ENCODE measurements at regions not wholly inside any gene's neighbourhood (a gene's known extent, or its start where the extent isn't known, plus 50 kb on each side); places are given as distances from the start of the nearest gene placed in this dataset.

GRCh38 chr5:155434681-155435080 lies 421.1 kb downstream of the KIF4B start:
- no peak for DNase-seq
- Histone ChIP-seq H3K9me3 (peaks cover 0 to 5% (median 0%) of the 10 kb centered on the region in 12 donors), H3K36me3 (no peaks in the 10 kb centered on the region), H3K27me3 (no peaks in the 10 kb centered on the region), H3K27ac (peak overlapping the region in 1 of 12 donors; percentile 50), H3K4me3 (no peak overlapping the region), H3K4me1 (no peaks in the 10 kb centered on the region)
- 59 to 70% (median 65%) methylated on average over 2 of the region's 2 CpGs for WGBS, 4 donors
- TF ChIP-seq CTCF (IDR thresholded peaks at IDR 0.05) (no peak), POLR2A (IDR thresholded peaks at IDR 0.05) (no peak)
- no peak for ATAC-seq
- intact Hi-C loops (cut with DNase I) = no loop called here

- Histone ChIP-seq H3K27ac (no peak overlapping the region), H3K36me3 (no peaks in the 10 kb centered on the region), H3K4me3 (no peak overlapping the region), H3K27me3 (no peaks in the 10 kb centered on the region), H3K4me1 (no peaks in the 10 kb centered on the region), H3K9me3 (no peaks in the 10 kb centered on the region)
- DNase-seq (no peak), ATAC-seq (no peak)
- TF ChIP-seq POLR2A (IDR thresholded peaks at IDR 0.05) = no peak
- intact Hi-C loops (cut with DNase I) = no loop called here
These were observed 428.3 kb downstream of the KIF4B start for GRCh38 chr5:155441849-155442248.

- Histone ChIP-seq H3K4me3 (no peak overlapping the region), H3K27ac (no peak overlapping the region), H3K36me3 (no peaks in the 10 kb centered on the region), H3K9me3 (no peaks in the 10 kb centered on the region), H3K27me3 (no peaks in the 10 kb centered on the region), H3K4me1 (no peaks in the 10 kb centered on the region)
- DNase-seq (no peak), ATAC-seq (no peak)
- no peak for TF ChIP-seq POLR2A (IDR thresholded peaks at IDR 0.05)
- no peak for TF ChIP-seq CTCF (IDR thresholded peaks at IDR 0.05)
- 61 to 67% (median 63%) methylated on average over 2 of the region's 2 CpGs for WGBS, 4 donors
- intact Hi-C loops (cut with DNase I) = no loop called here
These were observed 437.6 kb downstream of the KIF4B start for GRCh38 chr5:155451106-155451505.

GRCh38 chr5:155455791-155456514 lies 442.4 kb downstream of the KIF4B start:
- Histone ChIP-seq H3K4me3 (no peak overlapping the region), H3K9me3 (no peaks in the 10 kb centered on the region), H3K27ac (no peak overlapping the region), H3K27me3 (no peaks in the 10 kb centered on the region), H3K36me3 (no peaks in the 10 kb centered on the region), H3K4me1 (no peaks in the 10 kb centered on the region)
- ATAC-seq = no peak
- 77 to 83% (median 81%) methylated on average over 4 of the region's 4 CpGs for WGBS, 4 donors
- intact Hi-C loops (cut with DNase I) = no loop called here
- DNase-seq = no peak
- no peak for TF ChIP-seq CTCF (IDR thresholded peaks at IDR 0.05)
- TF ChIP-seq POLR2A (IDR thresholded peaks at IDR 0.05) = no peak
